ENCODE measurements at regions not wholly inside any gene's neighbourhood (a gene's known extent, or its start where the extent isn't known, plus 50 kb on each side); places are given as distances from the start of the nearest gene placed in this dataset.

GRCh38 chr20:7159903-7160302 lies 392.4 kb downstream of the BMP2 start:
- Histone ChIP-seq H3K27me3 (ENCODE audit: control insufficient read depth, insufficient read depth, low read length) (no peaks in the 10 kb centered on the region), H3K9me3 (ENCODE audit: control insufficient read depth, insufficient read depth, low read length) (0 out of 2 replicates have a peak, but pooled peaks cover 7% of the 10 kb centered on the region), H2AK9ac (replicated peaks; ENCODE audit: low read depth, low read length, poor library complexity) (no peak overlapping the region), H2AFZ (replicated peaks; ENCODE audit: low read length, poor library complexity) (no peak overlapping the region), H3K9ac (ENCODE audit: low read depth, low read length) (no peak overlapping the region), H4K91ac (ENCODE audit: insufficient read depth, low read depth, low read length) (no peak overlapping the region), H4K8ac (ENCODE audit: low read depth in 2 of 2, low read length in 2 of 2) (no peak overlapping the region), H3K4ac (ENCODE audit: low read depth, low read length) (no peak overlapping the region), H3K9me1 (ENCODE audit: insufficient read depth, low read length) (no peaks in the 10 kb centered on the region), H2BK15ac (ENCODE audit: low read depth, low read length) (no peak overlapping the region), H4K20me1 (ENCODE audit: insufficient read depth, low read length) (no peaks in the 10 kb centered on the region), H4K5ac (ENCODE audit: low read depth, low read length) (no peak overlapping the region), H3K56ac (ENCODE audit: extremely low read depth, insufficient read depth, low read length) (no peak overlapping the region), H2BK120ac (ENCODE audit: low read depth, low read length) (no peak overlapping the region), H3K27ac (ENCODE audit: insufficient read depth, low read length) (no peak overlapping the region), H3K4me2 (ENCODE audit: low read depth, low read length) (no peak overlapping the region), H2BK5ac (ENCODE audit: low read depth, low read length, poor library complexity, severe bottlenecking) (no peak overlapping the region), H2BK20ac (ENCODE audit: low read depth, low read length) (no peak overlapping the region), H3K36me3 (ENCODE audit: control insufficient read depth, insufficient read depth, low read length) (no peaks in the 10 kb centered on the region), H3K4me1 (ENCODE audit: control insufficient read depth, insufficient read depth, low read length) (no peaks in the 10 kb centered on the region), H3K79me1 (ENCODE audit: low read depth in 1 of 2, low read length in 2 of 2) (no peaks in the 10 kb centered on the region), H3K4me3 (ENCODE audit: insufficient read depth, low read depth, low read length) (no peak overlapping the region), H3K18ac (ENCODE audit: low read depth, low read length) (no peak overlapping the region), H2AK5ac (ENCODE audit: low read depth, low read length) (no peak overlapping the region), H3K14ac (replicated peaks; ENCODE audit: low read depth, low read length) (no peak overlapping the region), H3K23ac (ENCODE audit: low read depth, low read length) (no peak overlapping the region)
- in situ Hi-C loops (cut with MboI; ENCODE audit: low sequenced_read_pairs): no loop called here
- ATAC-seq (ENCODE audit: low read depth): no peak
- dilution Hi-C loops (cut with HindIII; ENCODE audit: low sequenced_read_pairs, unreplicated experiment): no loop called here
- no peak for TF ChIP-seq BHLHE40 (IDR thresholded peaks at IDR 0.05; ENCODE audit: low read depth, low read length)
- no peak for TF ChIP-seq USF2 (IDR thresholded peaks at IDR 0.05; ENCODE audit: low read depth, low read length)
- TF ChIP-seq MXI1 (IDR thresholded peaks at IDR 0.05; ENCODE audit: borderline replicate concordance, low read depth, low read length): no peak
- TF ChIP-seq CEBPB (IDR thresholded peaks at IDR 0.05; ENCODE audit: low read depth, low read length): no peak
- no peak for TF ChIP-seq FOS (IDR thresholded peaks at IDR 0.05; ENCODE audit: low read depth, low read length)
- no peak for TF ChIP-seq NFE2L2 (IDR thresholded peaks at IDR 0.05; ENCODE audit: low read depth, low read length)
- intact Hi-C loops (cut with micrococcal nuclease): no loop called here
- no TSS peak for BruUV-seq (replicated peaks)
- ChIA-PET CTCF (no interaction called here), POLR2A (ENCODE audit: unreplicated experiment) (no interaction called here)
- no peak for DNase-seq
